ENCODE measurements at regions not wholly inside any gene's neighbourhood (a gene's known extent, or its start where the extent isn't known, plus 50 kb on each side); places are given as distances from the start of the nearest gene placed in this dataset.
"Not testable (repeated sequence)": the region's sequence is repeated elsewhere in the genome, so short reads cannot be mapped to it uniquely, and the experiment has no call there.

- DNase-seq: no peak
Measured at GRCh38 chr7:83824214-83824613, 175.3 kb upstream of the SEMA3E start.

GRCh38 chr7:83821866-83822265 lies 172.9 kb upstream of the SEMA3E start:
- no peak for DNase-seq

GRCh38 chr7:83820641-83821040 lies 171.7 kb upstream of the SEMA3E start:
- DNase-seq: no peak

- DNase-seq: no peak
Measured at GRCh38 chr7:83819911-83820310, 171.0 kb upstream of the SEMA3E start.

- no peak for DNase-seq
Measured at GRCh38 chr7:83814480-83814879, 165.5 kb upstream of the SEMA3E start.

- not testable (repeated sequence) for DNase-seq
Measured at GRCh38 chr7:83812563-83812962, 163.6 kb upstream of the SEMA3E start.

- DNase-seq: no peak
Measured at GRCh38 chr7:83808982-83809381, 160.0 kb upstream of the SEMA3E start.

GRCh38 chr7:83807774-83808173 lies 158.8 kb upstream of the SEMA3E start:
- DNase-seq: no peak

GRCh38 chr7:83806538-83806937 lies 157.6 kb upstream of the SEMA3E start:
- no peak for DNase-seq

GRCh38 chr7:83799333-83799732 lies 150.4 kb upstream of the SEMA3E start:
- DNase-seq: no peak

- DNase-seq: no peak
Measured at GRCh38 chr7:83798489-83798888, 149.6 kb upstream of the SEMA3E start.

GRCh38 chr7:83796760-83797159 lies 147.8 kb upstream of the SEMA3E start:
- no peak for DNase-seq

GRCh38 chr7:83794829-83795228 lies 145.9 kb upstream of the SEMA3E start:
- peak; percentile 58 for DNase-seq

GRCh38 chr7:83793558-83793957 lies 144.6 kb upstream of the SEMA3E start:
- DNase-seq: no peak

GRCh38 chr7:83791737-83792136 lies 142.8 kb upstream of the SEMA3E start:
- DNase-seq: no peak

- no peak for DNase-seq
Measured at GRCh38 chr7:83786858-83787257, 137.9 kb upstream of the SEMA3E start.

GRCh38 chr7:83782628-83783027 lies 133.7 kb upstream of the SEMA3E start:
- no peak for DNase-seq

- no peak for DNase-seq
Measured at GRCh38 chr7:83778073-83778443, 129.1 kb upstream of the SEMA3E start.

GRCh38 chr7:83777406-83778072 lies 128.6 kb upstream of the SEMA3E start:
- no peak for DNase-seq

- no peak for DNase-seq
Measured at GRCh38 chr7:83769407-83769806, 120.5 kb upstream of the SEMA3E start.

GRCh38 chr7:83751217-83751616 lies 102.3 kb upstream of the SEMA3E start:
- no peak for DNase-seq

GRCh38 chr7:83749495-83749894 lies 100.6 kb upstream of the SEMA3E start:
- DNase-seq: no peak

GRCh38 chr7:83739527-83739926 lies 90.6 kb upstream of the SEMA3E start:
- no peak for DNase-seq

GRCh38 chr7:83738291-83738835 lies 89.4 kb upstream of the SEMA3E start:
- DNase-seq: peak; percentile 86

- no peak for DNase-seq
Measured at GRCh38 chr7:83732305-83732704, 83.4 kb upstream of the SEMA3E start.
